K562 (cell line): ENCODE measurements at regions not wholly inside any gene's neighbourhood (a gene's known extent, or its start where the extent isn't known, plus 50 kb on each side); places are given as distances from the start of the nearest gene placed in this dataset.

Experiments
- CTCF ChIP-seq, 3 experiments: IDR thresholded peaks in 2 of 3; conservative IDR thresholded peaks in 1 of 3; 2 replicates each; pipeline ENCODE4 v1.5.1; 2011 to 2012; ENCODE audit warnings: low read length in 3 of 3, mild to moderate bottlenecking in 3 of 3, control low read depth in 2 of 3, improper control_type of control experiment in 1 of 3, inconsistent platforms in 1 of 3, low read depth in 1 of 3, mixed read lengths in 1 of 3, moderate library complexity in 1 of 3; ENCODE audit not compliant: insufficient read depth in 2 of 3
- ETS2 ChIP-seq: IDR thresholded peaks from 2 replicates; pipeline ENCODE4 v1.6.1; 2016; ENCODE audit warnings: borderline replicate concordance, missing genetic modification characterization, mild to moderate bottlenecking, moderate library complexity, missing compliant biosample characterization; ENCODE audit not compliant: poor library complexity, severe bottlenecking
- GABPB2 ChIP-seq: fragments of 250-450 bp; sonication (Bioruptor Pico); conservative IDR thresholded peaks from 2 replicates; pipeline ENCODE4 v1.5.1; 2021; ENCODE audit warnings: mild to moderate bottlenecking
- MGA ChIP-seq: fragments of 450-650 bp; IDR thresholded peaks from 2 replicates; pipeline ENCODE4 v1.6.1; 2016; ENCODE audit warnings: mild to moderate bottlenecking, moderate library complexity
- ZNF24 ChIP-seq: fragments of 450-650 bp; IDR thresholded peaks from 2 replicates; pipeline ENCODE4 v1.6.1; 2016
- ZNF316 ChIP-seq: fragments of 450-650 bp; IDR thresholded peaks from 2 replicates; pipeline ENCODE4 v1.6.1; 2016
- TF ChIP-seq, protein P1 (sequence below): fragments of 450-650 bp; IDR thresholded peaks from 2 replicates; pipeline ENCODE4 v1.6.1; 2016; ENCODE audit warnings: antibody characterized with exemption
- TF ChIP-seq, protein P2 (sequence below): sonication (generic); formaldehyde crosslinking; IDR thresholded peaks from 2 replicates; pipeline ENCODE4 v1.8.1; 2023; ENCODE audit warnings: missing genetic modification reagents, mild to moderate bottlenecking, borderline replicate concordance

DNA sequence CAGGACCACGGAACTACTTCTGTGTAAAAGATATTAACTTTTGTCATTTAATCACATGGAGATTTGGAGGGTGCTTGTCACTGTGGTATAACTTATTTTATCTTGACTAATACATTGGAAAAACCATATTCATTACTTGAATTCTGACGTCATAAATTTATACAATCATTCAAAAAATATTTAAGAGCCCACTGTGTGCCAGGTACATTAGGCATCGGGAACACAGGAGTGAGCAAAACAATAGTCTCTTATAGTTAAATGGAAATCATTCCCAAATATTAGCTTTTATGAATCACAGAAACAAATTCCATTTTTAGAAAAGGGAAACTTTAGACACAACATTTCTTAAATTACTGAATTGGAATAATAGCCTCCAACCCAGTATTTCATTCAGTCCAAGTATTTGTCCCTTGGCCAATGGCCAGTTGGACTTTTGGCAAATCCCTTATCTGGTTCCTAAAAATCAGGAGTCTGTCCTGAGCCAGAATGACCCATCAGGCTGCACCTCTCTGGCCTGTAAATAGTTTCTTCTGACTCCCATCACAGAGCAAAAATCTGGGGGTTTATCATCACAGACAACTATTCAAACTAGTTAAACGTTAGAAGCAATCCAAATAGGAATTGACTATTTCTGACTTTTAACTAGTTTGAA lies 104.3 kb upstream of the FSTL4 start:
- TF ChIP-seq, protein P1, sequence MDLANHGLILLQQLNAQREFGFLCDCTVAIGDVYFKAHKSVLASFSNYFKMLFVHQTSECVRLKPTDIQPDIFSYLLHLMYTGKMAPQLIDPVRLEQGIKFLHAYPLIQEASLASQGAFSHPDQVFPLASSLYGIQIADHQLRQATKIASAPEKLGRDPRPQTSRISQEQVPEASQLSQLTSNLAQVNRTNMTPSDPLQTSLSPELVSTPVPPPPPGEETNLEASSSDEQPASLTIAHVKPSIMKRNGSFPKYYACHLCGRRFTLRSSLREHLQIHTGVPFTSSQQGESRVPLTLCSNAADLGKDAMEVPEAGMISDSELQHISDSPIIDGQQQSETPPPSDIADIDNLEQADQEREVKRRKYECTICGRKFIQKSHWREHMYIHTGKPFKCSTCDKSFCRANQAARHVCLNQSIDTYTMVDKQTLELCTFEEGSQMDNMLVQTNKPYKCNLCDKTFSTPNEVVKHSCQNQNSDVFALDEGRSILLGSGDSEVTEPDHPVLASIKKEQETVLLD = no peak
- TF ChIP-seq ZNF316 (no peak), ETS2 (no peak), MGA (no peak), CTCF (IDR thresholded peaks at IDR 0.05 in 2 of 3, conservative IDR thresholded peaks at IDR 0.05 in 1 of 3; ENCODE audit: insufficient read depth in 2 of 3, low read depth in 1 of 3, low read length in 3 of 3) (no peak), GABPB2 (CRISPR knock-in tag) (no peak), ZNF24 (no peak)
- TF ChIP-seq, protein P2, sequence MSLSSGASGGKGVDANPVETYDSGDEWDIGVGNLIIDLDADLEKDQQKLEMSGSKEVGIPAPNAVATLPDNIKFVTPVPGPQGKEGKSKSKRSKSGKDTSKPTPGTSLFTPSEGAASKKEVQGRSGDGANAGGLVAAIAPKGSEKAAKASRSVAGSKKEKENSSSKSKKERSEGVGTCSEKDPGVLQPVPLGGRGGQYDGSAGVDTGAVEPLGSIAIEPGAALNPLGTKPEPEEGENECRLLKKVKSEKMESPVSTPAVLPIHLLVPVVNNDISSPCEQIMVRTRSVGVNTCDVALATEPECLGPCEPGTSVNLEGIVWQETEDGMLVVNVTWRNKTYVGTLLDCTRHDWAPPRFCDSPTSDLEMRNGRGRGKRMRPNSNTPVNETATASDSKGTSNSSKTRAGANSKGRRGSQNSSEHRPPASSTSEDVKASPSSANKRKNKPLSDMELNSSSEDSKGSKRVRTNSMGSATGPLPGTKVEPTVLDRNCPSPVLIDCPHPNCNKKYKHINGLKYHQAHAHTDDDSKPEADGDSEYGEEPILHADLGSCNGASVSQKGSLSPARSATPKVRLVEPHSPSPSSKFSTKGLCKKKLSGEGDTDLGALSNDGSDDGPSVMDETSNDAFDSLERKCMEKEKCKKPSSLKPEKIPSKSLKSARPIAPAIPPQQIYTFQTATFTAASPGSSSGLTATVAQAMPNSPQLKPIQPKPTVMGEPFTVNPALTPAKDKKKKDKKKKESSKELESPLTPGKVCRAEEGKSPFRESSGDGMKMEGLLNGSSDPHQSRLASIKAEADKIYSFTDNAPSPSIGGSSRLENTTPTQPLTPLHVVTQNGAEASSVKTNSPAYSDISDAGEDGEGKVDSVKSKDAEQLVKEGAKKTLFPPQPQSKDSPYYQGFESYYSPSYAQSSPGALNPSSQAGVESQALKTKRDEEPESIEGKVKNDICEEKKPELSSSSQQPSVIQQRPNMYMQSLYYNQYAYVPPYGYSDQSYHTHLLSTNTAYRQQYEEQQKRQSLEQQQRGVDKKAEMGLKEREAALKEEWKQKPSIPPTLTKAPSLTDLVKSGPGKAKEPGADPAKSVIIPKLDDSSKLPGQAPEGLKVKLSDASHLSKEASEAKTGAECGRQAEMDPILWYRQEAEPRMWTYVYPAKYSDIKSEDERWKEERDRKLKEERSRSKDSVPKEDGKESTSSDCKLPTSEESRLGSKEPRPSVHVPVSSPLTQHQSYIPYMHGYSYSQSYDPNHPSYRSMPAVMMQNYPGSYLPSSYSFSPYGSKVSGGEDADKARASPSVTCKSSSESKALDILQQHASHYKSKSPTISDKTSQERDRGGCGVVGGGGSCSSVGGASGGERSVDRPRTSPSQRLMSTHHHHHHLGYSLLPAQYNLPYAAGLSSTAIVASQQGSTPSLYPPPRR = no peak
